A549 (cell line): ENCODE measurements at regions not wholly inside any gene's neighbourhood (a gene's known extent, or its start where the extent isn't known, plus 50 kb on each side); places are given as distances from the start of the nearest gene placed in this dataset.

Source experiments
- POLR2A ChIP-seq: IDR thresholded peaks from 2 replicates; pipeline ENCODE4 v1.6.1; 2012; ENCODE audit warnings: mild to moderate bottlenecking, low read length
- TF ChIP-seq, protein P1 (sequence below): fragments of >200 bp; sonication (Bioruptor Twin); formaldehyde crosslinking; IDR thresholded peaks from 3 replicates; pipeline ENCODE4 v1.5.1; 2016
- TF ChIP-seq, protein P2 (sequence below): fragments of 150-350 bp; IDR thresholded peaks from 2 replicates; pipeline ENCODE4 v1.6.1; 2014; ENCODE audit warnings: low read depth, mild to moderate bottlenecking, low read length

DNA sequence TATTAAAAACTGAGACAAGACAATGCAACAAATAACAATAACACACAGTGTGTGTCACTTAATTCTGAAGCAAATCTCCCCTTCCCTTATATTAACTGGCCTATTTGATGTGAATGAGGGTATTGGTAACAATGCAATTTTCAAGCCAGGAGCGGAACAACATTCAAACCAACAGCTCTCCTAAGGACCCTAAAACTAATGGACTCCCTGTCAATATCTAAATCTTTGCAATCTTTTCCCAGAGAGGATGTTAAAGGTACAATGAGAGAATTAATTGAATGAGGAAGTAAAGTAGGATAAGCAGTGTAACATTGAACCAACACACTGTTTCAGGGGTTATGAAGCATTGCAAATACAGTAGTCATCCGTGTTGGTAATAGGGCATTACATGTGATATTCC, 311.7 kb downstream of the HTR1A start:
- no peak for TF ChIP-seq POLR2A
- TF ChIP-seq, protein P1, sequence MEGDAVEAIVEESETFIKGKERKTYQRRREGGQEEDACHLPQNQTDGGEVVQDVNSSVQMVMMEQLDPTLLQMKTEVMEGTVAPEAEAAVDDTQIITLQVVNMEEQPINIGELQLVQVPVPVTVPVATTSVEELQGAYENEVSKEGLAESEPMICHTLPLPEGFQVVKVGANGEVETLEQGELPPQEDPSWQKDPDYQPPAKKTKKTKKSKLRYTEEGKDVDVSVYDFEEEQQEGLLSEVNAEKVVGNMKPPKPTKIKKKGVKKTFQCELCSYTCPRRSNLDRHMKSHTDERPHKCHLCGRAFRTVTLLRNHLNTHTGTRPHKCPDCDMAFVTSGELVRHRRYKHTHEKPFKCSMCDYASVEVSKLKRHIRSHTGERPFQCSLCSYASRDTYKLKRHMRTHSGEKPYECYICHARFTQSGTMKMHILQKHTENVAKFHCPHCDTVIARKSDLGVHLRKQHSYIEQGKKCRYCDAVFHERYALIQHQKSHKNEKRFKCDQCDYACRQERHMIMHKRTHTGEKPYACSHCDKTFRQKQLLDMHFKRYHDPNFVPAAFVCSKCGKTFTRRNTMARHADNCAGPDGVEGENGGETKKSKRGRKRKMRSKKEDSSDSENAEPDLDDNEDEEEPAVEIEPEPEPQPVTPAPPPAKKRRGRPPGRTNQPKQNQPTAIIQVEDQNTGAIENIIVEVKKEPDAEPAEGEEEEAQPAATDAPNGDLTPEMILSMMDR, result no peak
- TF ChIP-seq, protein P2, sequence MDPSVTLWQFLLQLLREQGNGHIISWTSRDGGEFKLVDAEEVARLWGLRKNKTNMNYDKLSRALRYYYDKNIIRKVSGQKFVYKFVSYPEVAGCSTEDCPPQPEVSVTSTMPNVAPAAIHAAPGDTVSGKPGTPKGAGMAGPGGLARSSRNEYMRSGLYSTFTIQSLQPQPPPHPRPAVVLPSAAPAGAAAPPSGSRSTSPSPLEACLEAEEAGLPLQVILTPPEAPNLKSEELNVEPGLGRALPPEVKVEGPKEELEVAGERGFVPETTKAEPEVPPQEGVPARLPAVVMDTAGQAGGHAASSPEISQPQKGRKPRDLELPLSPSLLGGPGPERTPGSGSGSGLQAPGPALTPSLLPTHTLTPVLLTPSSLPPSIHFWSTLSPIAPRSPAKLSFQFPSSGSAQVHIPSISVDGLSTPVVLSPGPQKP, result no peak
